ENCODE measurements at regions not wholly inside any gene's neighbourhood (a gene's known extent, or its start where the extent isn't known, plus 50 kb on each side); places are given as distances from the start of the nearest gene placed in this dataset.

GRCh38 chrX:122591546-122591945 lies 592.5 kb upstream of the GRIA3 start:
- TF ChIP-seq POLR2AphosphoS5 (IDR thresholded peaks at IDR 0.05) (no peak), CTCF (IDR thresholded peaks at IDR 0.05) (no peak), POLR2A (IDR thresholded peaks at IDR 0.05) (no peak)

Data from prostate gland (tissue), 2 donors.